ENCODE measurements at regions not wholly inside any gene's neighbourhood (a gene's known extent, or its start where the extent isn't known, plus 50 kb on each side); places are given as distances from the start of the nearest gene placed in this dataset.

GRCh38 chr1:199122085-199122484 lies 483.2 kb downstream of the PTPRC start:
- no peak for DNase-seq

- no peak for DNase-seq
Observed at GRCh38 chr1:199122532-199123311, 483.9 kb downstream of the PTPRC start.

GRCh38 chr1:199123615-199124014 lies 484.8 kb downstream of the PTPRC start:
- no peak for DNase-seq

GRCh38 chr1:199124351-199124750 lies 485.5 kb downstream of the PTPRC start:
- DNase-seq, result no peak

GRCh38 chr1:199129247-199129646 lies 490.4 kb downstream of the PTPRC start:
- DNase-seq, result no peak

GRCh38 chr1:199132006-199132405 lies 493.2 kb downstream of the PTPRC start:
- DNase-seq, result no peak

- DNase-seq, result no peak
Observed at GRCh38 chr1:199135901-199136300, 497.1 kb downstream of the PTPRC start.

GRCh38 chr1:199138061-199138460 lies 499.2 kb downstream of the PTPRC start:
- no peak for DNase-seq

- no peak for DNase-seq
Observed at GRCh38 chr1:199149591-199149990, 510.8 kb downstream of the PTPRC start.

- DNase-seq, result no peak
Observed at GRCh38 chr1:199150756-199151155, 511.9 kb downstream of the PTPRC start.

- no peak for DNase-seq
Observed at GRCh38 chr1:199151634-199152425, 513.0 kb downstream of the PTPRC start.

- no peak for DNase-seq
Observed at GRCh38 chr1:199152676-199153075, 513.8 kb downstream of the PTPRC start.

- no peak for DNase-seq
Observed at GRCh38 chr1:199155166-199156019, 516.6 kb downstream of the PTPRC start.

GRCh38 chr1:199157494-199157893 lies 518.7 kb downstream of the PTPRC start:
- no peak for DNase-seq

- DNase-seq, result no peak
Observed at GRCh38 chr1:199160521-199161318, 521.9 kb downstream of the PTPRC start.

- DNase-seq, result no peak
Observed at GRCh38 chr1:199161319-199161680, 522.5 kb downstream of the PTPRC start.

- DNase-seq, result no peak
Observed at GRCh38 chr1:199161766-199162303, 523.0 kb downstream of the PTPRC start.

GRCh38 chr1:199163267-199163666 lies 524.4 kb downstream of the PTPRC start:
- DNase-seq, result no peak

GRCh38 chr1:199163670-199164069 lies 524.8 kb downstream of the PTPRC start:
- DNase-seq, result no peak

- no peak for DNase-seq
Observed at GRCh38 chr1:199167460-199167859, 528.6 kb downstream of the PTPRC start.

GRCh38 chr1:199168888-199169585 lies 530.2 kb downstream of the PTPRC start:
- DNase-seq, result no peak

GRCh38 chr1:199170711-199171110 lies 531.9 kb downstream of the PTPRC start:
- DNase-seq, result no peak

Data from NCI-H187 treated with DMSO at 0.1 percent for 48 hours (cell line).